NT2/D1 (cell line): ENCODE measurements at regions not wholly inside any gene's neighbourhood (a gene's known extent, or its start where the extent isn't known, plus 50 kb on each side); places are given as distances from the start of the nearest gene placed in this dataset.

ENCODE experiments used
- YY1 ChIP-seq: IDR thresholded peaks from 2 replicates; pipeline ENCODE4 v1.6.1; 2011; ENCODE audit not compliant: insufficient read length, insufficient read depth
- ZNF274 ChIP-seq: IDR thresholded peaks from 2 replicates; pipeline ENCODE4 v1.6.1; 2011; ENCODE audit warnings: mild to moderate bottlenecking, low read depth, low read length

GRCh38 chr1:221170171-221170570 lies 290.9 kb downstream of the HLX start:
- TF ChIP-seq YY1 (no peak), ZNF274 (no peak)
